Right renal cortex interstitium (tissue), 3 donors: ENCODE measurements at regions not wholly inside any gene's neighbourhood (a gene's known extent, or its start where the extent isn't known, plus 50 kb on each side); places are given as distances from the start of the nearest gene placed in this dataset.

Source experiments
- DNase-seq, 3 donors: peaks; one replicate each; pipeline ENCODE4 v3.0.0-alpha.2; 2013; ENCODE audit warnings: low read depth in 3 of 3, low spot score in 2 of 3

- no peak for DNase-seq
Observed at GRCh38 chr7:25031007-25031406, 51.0 kb upstream of the OSBPL3 start.
